CD4-positive, alpha-beta T cell (primary cell): ENCODE measurements at regions not wholly inside any gene's neighbourhood (a gene's known extent, or its start where the extent isn't known, plus 50 kb on each side); places are given as distances from the start of the nearest gene placed in this dataset.
"Not testable (repeated sequence)": the region's sequence is repeated elsewhere in the genome, so short reads cannot be mapped to it uniquely, and the experiment has no call there.

Source experiments
- ATAC-seq: fragments of 200-7000 bp; cut with Tn5 transposase; one replicate; pipeline ENCODE4 v1.10.0; 2022; ENCODE audit warnings: mild to moderate bottlenecking; ENCODE audit not compliant: poor library complexity
- CTCF ChIA-PET: fragments of 350-600 bp; sonication (Branson Sonifier 250); formaldehyde crosslinking; loops from one replicate; lab custom pipeline; 2021; ENCODE audit warnings: antibody characterized with exemption, inconsistent platforms; lab: Charles Lee
- POLR2A ChIA-PET: fragments of 350-600 bp; sonication (Branson Sonifier 250); formaldehyde crosslinking; loops from one replicate; lab custom pipeline; 2021; ENCODE audit warnings: antibody characterized with exemption, inconsistent platforms; lab: Charles Lee
- DNase-seq, 14 experiments: peaks; one replicate each; pipeline ENCODE4 v3.0.0-alpha.2; 2013 to 2020; ENCODE audit warnings: mixed read lengths in 2 of 14
- H3K27ac ChIP-seq, 2 donors: one replicate each; pipeline versions ENCODE4 v1.5.1 to v1.7.0; 2013; ENCODE audit warnings: low read length in 2 of 2, low read depth in 1 of 2, mild to moderate bottlenecking in 1 of 2
- H3K27me3 ChIP-seq, 2 experiments: 1 replicate in 1 of 2; 2 replicates in 1 of 2; pipeline versions ENCODE4 v1.6.1 to v1.7.0; 2013; ENCODE audit warnings: low read length in 2 of 2, control low read depth in 1 of 2, mild to moderate bottlenecking in 1 of 2, moderate library complexity in 1 of 2; ENCODE audit not compliant: insufficient read depth in 2 of 2, control insufficient read depth in 1 of 2
- H3K36me3 ChIP-seq: one replicate; pipeline ENCODE4 v1.6.1; 2013; ENCODE audit warnings: low read length, control low read depth; ENCODE audit not compliant: insufficient read depth
- H3K4me1 ChIP-seq: one replicate; pipeline ENCODE4 v1.6.1; 2013; ENCODE audit warnings: low read length, control low read depth; ENCODE audit not compliant: insufficient read depth
- H3K4me3 ChIP-seq: one replicate; pipeline ENCODE4 v1.5.1; 2013; ENCODE audit warnings: mild to moderate bottlenecking, low read length, moderate library complexity
- H3K9me3 ChIP-seq, 2 experiments: 1 replicate in 1 of 2; 2 replicates in 1 of 2; pipeline versions ENCODE4 v1.6.1 to v1.7.0; 2013; ENCODE audit warnings: low read length in 2 of 2, mild to moderate bottlenecking in 2 of 2, control low read depth in 1 of 2, moderate library complexity in 1 of 2; ENCODE audit not compliant: control insufficient read depth in 1 of 2, insufficient read depth in 1 of 2
- H3K27ac Mint-ChIP-seq: one replicate; pipeline ENCODE4 v1.8.0; 2020; ENCODE audit warnings: mixed read lengths
- H3K27me3 Mint-ChIP-seq: one replicate; pipeline ENCODE4 v1.8.0; 2021; ENCODE audit warnings: mixed read lengths
- H3K36me3 Mint-ChIP-seq: one replicate; pipeline ENCODE4 v1.8.0; 2021; ENCODE audit warnings: low read depth, mixed read lengths
- H3K4me1 Mint-ChIP-seq: one replicate; pipeline ENCODE4 v1.8.0; 2021; ENCODE audit warnings: low read depth, mixed read lengths
- H3K4me3 Mint-ChIP-seq: one replicate; pipeline ENCODE4 v1.8.0; 2020; ENCODE audit warnings: mild to moderate bottlenecking, mixed read lengths
- H3K9me3 Mint-ChIP-seq: one replicate; pipeline ENCODE4 v1.8.0; 2020; ENCODE audit warnings: mixed read lengths
- intact Hi-C, 2 experiments: fragments of 100-400 bp; cut with DNase I in 1 of 2; cut with micrococcal nuclease in 1 of 2; formaldehyde crosslinking; loops; one replicate each; pipeline versions ENCODE4 v1.15.1 to v1.9.0; 2023 to 2025; cut with DNase I, micrococcal nuclease
- TF ChIP-seq, protein P1 (sequence below): fragments of 200-600 bp; IDR thresholded peaks from one replicate; pipeline ENCODE4 v1.8.0; 2022; ENCODE audit warnings: antibody characterized with exemption, mild to moderate bottlenecking

DNA sequence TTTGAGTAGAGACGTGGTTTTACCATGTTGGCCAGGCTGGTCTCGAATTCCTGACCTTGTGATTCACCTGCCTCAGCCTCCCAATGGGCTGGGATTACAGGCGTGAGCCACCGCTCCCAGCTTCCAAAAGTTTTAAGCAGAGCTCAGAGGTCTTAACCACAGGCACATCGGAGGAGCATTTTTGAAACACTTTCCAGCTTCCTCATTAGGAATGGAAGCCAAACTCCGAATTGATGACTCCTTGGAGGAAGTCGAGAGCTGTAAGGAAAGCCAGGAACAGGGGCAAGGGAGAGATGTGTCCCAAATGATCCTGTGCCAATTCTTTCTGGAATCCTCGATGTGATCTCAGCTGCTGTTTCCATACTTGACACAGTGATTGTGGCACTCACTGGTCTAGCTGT is 56.2 kb upstream of the CCZ1B start:
- H3K27me3 ChIP-seq, ATAC-seq, H3K4me3 Mint-ChIP-seq, DNase-seq, POLR2A ChIA-PET, H3K9me3 ChIP-seq, intact Hi-C loops, H3K36me3 Mint-ChIP-seq, H3K4me3 ChIP-seq, H3K27me3 Mint-ChIP-seq, H3K27ac ChIP-seq, H3K4me1 ChIP-seq, H3K4me1 Mint-ChIP-seq, H3K9me3 Mint-ChIP-seq, H3K27ac Mint-ChIP-seq, H3K36me3 ChIP-seq: not testable (repeated sequence)
- CTCF ChIA-PET = interaction anchor here (0.6 kb wide), 1 partner anchor 66 kb away, joined by 4 read pairs; no protein-coding TSS in a partner anchor

DNA sequence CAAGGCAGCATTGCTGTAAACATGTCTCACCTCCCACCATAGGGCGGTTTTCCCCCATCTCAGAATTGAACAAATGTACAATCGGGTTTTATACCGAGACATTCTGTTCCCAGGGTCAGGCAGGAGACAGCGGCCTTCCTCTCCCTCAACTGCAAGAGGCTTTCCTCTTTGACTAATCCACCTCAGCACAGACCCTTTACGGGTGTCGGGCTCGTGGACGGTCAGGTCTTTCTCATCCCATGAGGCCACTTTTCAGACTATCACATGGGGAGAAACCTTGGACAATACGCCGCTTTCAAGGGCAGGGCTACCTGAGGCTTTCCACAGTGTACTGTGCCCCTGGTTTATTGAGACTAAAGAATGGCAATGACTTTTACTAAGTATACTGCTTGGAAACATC is 57.7 kb upstream of the CCZ1B start:
- H3K4me3 Mint-ChIP-seq, H3K27me3 ChIP-seq, H3K27me3 Mint-ChIP-seq, H3K36me3 Mint-ChIP-seq, H3K9me3 Mint-ChIP-seq, H3K4me1 Mint-ChIP-seq, intact Hi-C loops, POLR2A ChIA-PET, ATAC-seq, DNase-seq, H3K27ac Mint-ChIP-seq, H3K4me3 ChIP-seq, H3K27ac ChIP-seq, H3K36me3 ChIP-seq, H3K4me1 ChIP-seq, CTCF ChIA-PET, H3K9me3 ChIP-seq: not testable (repeated sequence)

- no peaks in the 10 kb centered on the region for H3K9me3 Mint-ChIP-seq
Measured at GRCh38 chr7:6886198-6886597, 60.1 kb upstream of the CCZ1B start.

GRCh38 chr7:6888267-6889045 is 62.4 kb upstream of the CCZ1B start:
- POLR2A ChIA-PET, ATAC-seq, H3K36me3 ChIP-seq, H3K27me3 ChIP-seq, H3K4me1 Mint-ChIP-seq, H3K27ac Mint-ChIP-seq, H3K36me3 Mint-ChIP-seq, DNase-seq, H3K27me3 Mint-ChIP-seq, CTCF ChIA-PET, H3K4me1 ChIP-seq, H3K9me3 ChIP-seq, H3K27ac ChIP-seq, H3K4me3 ChIP-seq, H3K9me3 Mint-ChIP-seq, intact Hi-C loops, H3K4me3 Mint-ChIP-seq: not testable (repeated sequence)

More at GRCh38 chr7:6886198-6886597, 60.1 kb upstream of the CCZ1B start:
- ATAC-seq = no peak
- ChIA-PET POLR2A (no interaction called here), CTCF (no interaction called here)
- Histone ChIP-seq H3K36me3 (no peaks in the 10 kb centered on the region), H3K27ac (no peak overlapping the region), H3K27me3 (peaks cover 0 to 2% of the 10 kb centered on the region in 2 experiments), H3K4me1 (no peaks in the 10 kb centered on the region), H3K4me3 (no peak overlapping the region), H3K9me3 (no peaks in the 10 kb centered on the region)
- no peak for DNase-seq
- H3K36me3 Mint-ChIP-seq = no peaks in the 10 kb centered on the region
- H3K27me3 Mint-ChIP-seq = no peaks in the 10 kb centered on the region
- no peaks in the 10 kb centered on the region for H3K4me1 Mint-ChIP-seq
- no peak overlapping the region for H3K27ac Mint-ChIP-seq
- intact Hi-C loops = no loop called here
- no peak overlapping the region for H3K4me3 Mint-ChIP-seq
- TF ChIP-seq, protein P1, sequence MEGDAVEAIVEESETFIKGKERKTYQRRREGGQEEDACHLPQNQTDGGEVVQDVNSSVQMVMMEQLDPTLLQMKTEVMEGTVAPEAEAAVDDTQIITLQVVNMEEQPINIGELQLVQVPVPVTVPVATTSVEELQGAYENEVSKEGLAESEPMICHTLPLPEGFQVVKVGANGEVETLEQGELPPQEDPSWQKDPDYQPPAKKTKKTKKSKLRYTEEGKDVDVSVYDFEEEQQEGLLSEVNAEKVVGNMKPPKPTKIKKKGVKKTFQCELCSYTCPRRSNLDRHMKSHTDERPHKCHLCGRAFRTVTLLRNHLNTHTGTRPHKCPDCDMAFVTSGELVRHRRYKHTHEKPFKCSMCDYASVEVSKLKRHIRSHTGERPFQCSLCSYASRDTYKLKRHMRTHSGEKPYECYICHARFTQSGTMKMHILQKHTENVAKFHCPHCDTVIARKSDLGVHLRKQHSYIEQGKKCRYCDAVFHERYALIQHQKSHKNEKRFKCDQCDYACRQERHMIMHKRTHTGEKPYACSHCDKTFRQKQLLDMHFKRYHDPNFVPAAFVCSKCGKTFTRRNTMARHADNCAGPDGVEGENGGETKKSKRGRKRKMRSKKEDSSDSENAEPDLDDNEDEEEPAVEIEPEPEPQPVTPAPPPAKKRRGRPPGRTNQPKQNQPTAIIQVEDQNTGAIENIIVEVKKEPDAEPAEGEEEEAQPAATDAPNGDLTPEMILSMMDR = no peak
